ENCODE measurements at regions not wholly inside any gene's neighbourhood (a gene's known extent, or its start where the extent isn't known, plus 50 kb on each side); places are given as distances from the start of the nearest gene placed in this dataset.

DNA sequence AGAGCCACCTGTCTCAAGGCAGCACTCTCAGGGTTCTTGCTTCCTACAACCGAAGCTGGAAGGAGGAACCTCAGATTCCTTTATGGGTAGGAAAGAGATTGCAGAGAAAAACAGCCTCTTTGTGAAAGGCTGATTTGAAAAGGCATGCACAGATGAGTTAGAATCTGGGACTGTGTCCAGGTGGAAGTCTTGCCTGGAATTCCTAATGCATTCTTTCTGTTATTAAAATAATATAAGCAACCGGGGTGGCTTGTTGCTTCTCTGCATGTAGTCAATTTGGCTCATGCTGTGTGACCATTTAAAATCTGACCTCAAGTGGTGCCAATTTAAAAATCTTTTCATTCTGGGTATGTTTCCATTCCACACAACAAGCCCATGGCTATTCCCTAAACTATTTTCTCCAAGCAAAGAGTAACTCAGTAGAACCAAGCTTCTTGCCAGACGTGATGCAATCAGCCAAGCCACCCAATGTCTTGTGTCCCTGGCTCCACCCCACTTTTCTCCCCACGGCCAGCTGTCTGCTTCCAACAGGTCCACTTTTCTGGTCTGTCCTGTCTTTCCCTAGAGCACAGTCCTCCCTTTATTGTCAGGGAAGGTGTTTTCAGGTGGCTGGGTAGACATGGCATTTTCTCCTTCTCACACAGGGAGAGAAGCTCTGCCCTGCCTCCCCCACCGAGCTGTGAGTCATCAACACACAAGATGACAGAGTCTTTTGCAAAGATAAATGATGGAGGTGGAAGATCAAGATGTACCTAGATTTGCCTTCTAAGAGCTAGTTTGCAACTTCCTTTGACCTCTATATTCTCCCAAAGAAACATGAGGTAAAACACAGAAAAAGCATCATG is 394.3 kb downstream of the FOXO1 start:
- no peak for DNase-seq

DNA sequence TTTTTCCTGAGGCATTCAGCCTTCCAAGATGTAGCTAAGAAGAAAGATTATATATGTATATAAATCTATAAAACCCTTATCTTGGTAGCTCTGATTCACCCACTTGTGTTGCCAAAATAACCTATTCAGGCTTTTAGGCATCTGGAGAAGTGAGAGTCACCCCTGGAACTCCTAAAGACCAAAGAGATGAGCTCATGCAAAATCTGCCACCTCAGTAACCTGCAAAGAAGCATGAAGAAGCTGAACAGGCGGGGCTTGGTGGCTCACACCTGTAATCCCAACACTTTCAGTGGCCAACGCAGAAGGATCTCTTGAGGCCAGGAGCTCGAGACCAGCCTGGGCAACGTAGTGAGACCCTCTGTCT is 393.7 kb downstream of the FOXO1 start:
- DNase-seq = no peak

DNA sequence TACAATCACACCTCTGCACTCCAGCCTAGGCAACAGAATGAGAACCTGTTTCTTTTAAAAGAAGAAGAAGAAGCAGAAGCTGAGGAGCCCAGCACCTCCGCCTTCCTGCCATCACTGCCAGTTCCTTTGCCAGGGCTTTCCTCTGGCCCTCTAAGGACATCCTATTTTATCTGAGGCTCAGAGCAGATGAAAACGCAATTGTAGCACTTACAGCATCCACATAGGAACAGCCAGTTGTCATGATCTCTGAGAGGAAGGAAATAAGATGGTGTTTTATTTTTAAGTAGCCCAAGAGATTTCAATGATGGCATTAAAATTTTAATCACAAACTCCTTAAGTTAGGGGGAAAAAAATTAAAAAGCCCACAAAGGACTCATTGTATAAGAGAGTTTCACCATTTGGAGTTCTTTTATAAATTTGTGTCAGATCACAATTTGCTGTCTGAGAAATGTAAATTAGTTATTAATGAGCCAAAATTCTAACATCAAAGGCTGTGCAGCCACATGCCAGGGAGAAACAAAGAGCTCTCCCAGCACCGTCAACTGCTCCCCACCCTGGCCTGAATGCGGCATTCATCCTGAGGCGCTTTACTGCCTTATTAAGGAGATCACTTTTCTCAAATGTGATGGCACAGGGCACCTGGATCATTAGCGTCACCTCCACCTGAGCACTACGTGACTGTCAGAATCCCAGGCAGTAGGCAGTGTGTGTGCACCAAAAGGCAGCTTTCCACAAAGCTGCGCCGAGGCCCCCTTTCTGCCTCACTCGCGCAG is 393.0 kb downstream of the FOXO1 start:
- DNase-seq = no peak

DNA sequence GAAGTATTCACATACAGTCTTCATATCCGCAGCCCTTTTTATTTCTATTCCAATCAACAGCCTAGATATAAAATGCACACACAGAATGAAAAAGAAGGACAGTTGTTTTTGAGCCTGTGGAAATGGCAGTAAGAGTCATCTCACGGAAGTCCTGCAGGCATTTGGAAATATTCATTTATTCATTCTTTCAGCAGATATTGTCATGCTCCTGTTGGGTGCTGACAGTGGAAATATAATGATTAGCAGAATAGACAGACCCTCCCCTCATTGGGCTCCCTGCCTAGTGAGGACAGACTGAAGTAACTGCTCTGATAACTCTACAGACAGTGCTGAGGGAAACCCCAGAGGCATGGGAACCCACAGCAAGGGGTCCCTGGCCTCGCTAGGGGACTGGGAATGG is 392.3 kb downstream of the FOXO1 start:
- no peak for DNase-seq

DNA sequence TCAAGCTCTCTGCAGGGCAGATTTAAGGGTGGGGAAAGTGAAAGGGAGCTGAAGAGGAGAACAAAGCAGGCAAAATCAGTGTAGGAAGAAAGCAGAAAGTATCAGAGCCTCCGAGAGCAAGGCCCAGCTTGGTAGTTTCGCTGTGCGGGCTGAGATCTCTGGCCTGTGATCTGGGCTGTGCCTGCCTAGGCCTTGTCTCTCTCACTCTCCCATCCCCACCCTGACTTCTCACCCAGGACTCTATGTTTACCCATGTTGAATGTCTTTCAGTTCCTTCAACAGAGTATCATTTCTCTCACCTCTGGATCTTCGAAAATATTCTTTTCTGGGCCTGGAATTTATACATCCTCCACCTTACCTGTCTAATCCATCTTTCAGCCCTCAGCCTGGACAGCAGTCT is 391.3 kb downstream of the FOXO1 start:
- no peak for DNase-seq

DNA sequence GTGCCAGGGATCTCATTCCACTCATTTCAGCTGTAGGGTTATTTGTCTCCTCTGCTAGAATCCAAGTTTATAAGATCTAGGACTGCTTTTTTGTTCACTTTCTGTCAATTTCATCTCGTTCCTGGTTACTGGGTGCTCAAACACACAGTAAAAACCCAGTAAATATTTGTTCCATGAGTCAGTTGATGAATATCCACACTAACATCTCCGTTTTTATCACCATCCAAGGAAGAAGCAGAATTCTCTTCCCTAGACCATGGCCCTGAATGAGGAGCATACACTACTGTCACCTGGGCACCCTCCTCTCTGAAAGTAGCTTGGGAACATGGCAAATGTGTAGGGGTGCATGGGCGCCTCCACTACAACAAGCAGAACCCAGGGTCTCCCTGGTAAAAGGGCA is 390.8 kb downstream of the FOXO1 start:
- DNase-seq = no peak

DNA sequence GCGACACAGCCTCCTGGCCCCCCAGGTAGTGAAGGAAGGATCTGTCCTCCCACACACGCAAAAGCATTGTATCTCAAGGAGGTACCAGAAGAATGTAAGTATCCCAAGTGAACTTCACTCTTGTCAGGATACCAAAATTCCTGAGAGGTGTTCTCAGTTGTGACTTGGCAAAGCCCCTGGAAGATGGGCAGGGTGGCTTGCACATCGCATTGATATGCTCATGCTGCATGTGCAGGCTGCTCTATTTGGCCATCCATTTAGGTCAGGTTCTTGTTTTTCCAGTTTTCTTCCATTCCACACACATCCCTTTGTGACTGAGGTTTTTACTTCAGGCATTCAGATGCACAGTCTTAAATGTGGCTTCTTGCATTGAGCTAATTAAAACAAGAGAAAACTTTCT is 382.8 kb downstream of the FOXO1 start:
- DNase-seq = no peak

DNA sequence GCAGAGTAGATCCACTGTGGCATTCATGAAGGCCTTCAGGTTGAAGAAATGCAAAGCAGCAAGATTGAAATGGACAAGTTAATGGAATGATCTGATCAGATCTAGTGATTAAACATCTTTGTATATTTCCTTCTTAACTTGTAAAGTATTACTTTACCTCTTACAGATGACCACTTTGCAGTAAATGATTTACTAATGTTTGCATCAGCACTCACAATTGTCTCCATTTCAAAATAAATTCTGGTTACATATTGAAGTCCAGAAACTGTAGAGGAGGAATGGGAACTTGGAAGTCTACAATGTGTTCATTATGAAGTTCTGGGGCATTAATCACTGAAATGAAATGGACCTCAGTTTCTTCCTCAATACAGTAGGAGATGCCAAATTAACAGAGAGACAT is 380.8 kb downstream of the FOXO1 start:
- no peak for DNase-seq

DNA sequence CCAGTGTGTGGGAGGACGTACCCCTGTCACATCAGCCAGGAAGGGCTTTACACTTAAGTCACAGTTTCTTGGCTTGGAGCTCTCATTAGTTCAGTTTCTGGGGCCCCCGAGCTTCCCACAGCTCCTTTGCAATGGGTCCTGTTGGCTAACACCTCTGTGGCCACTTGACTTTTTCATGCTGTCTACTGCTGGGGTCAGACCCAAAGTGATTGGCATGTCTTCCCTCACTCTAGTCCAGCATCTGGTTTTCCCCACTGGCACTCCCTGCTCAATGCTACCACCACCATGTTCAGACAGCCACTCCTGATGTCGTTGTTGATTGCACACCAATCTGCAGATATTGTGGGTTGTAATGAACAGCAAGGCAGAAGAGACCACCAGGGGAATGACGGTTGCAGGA is 379.0 kb downstream of the FOXO1 start:
- DNase-seq = no peak

DNA sequence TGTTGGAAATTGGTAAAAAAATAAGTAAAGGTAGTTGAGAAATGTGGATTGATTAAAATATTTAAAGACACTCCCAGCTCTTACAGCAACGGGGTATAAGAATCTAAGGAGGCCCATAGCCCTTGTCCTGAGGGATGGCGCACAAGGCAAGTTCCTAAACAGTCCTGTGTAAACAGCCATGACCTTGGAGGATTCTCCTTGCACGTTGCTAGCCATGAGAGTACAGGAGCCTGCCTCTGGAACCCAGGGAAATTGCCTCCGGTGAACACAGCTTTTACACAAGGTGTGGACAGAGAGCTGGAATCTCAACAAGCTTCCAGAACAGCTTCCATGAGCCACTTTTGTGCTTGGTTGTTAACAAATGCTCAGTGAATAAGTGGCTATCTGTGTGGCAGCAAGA is 378.2 kb downstream of the FOXO1 start:
- DNase-seq = no peak

DNA sequence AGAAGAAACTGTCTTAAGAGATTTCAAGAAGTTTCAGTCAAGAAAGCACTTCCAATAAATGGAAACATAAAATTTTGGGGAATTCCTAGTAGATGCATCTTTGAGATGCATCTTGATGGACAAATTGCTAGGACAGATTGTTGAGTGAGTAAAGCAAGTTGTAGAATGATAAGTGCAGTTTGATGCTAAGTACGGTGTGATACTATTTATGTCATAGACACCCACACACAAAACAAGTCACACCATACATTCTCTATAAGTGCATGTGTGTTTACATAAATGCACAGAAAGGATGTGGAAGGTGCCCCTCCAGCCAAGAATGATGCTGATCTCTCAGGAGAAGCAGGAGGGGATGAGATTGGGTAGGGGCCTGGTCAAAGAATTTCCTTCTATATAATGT is 375.7 kb downstream of the FOXO1 start:
- DNase-seq = no peak

DNA sequence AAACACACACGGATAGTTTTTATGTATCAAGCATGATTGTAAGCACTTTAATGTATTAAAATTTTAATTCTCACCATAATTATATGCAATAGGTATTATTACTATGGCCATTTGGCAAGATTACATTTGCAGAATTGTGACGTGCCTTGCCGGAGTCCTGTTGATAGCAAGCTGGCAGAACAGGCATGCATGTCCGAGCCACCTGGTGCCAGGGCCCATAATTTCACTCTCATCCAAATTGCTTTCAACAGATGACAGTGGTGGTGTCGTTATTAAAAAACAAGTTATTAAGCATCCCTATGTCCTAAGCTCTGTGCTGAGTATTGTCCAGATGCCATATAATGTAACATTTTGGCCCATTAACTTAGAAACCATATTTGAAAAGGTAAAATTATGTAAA is 374.3 kb downstream of the FOXO1 start:
- DNase-seq = no peak

DNA sequence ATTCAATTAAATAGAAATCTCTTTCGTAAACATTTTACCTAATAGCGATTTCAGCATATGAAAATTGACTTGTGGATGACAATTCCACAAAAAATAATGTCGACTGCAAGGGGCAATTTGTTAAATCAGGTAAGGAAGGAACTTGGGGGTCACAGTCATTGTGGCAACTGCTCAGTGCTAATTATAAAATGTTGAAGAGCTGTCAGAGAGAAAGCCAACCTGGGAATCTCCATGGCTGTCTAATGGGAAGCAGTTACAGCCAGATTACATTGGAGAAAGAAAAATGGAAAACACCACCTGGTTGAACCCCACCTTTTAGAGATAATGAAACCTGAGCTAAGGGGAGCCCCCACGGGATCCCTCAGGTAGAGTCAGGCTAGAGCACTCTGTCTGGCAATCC is 373.9 kb downstream of the FOXO1 start:
- no peak for DNase-seq

DNA sequence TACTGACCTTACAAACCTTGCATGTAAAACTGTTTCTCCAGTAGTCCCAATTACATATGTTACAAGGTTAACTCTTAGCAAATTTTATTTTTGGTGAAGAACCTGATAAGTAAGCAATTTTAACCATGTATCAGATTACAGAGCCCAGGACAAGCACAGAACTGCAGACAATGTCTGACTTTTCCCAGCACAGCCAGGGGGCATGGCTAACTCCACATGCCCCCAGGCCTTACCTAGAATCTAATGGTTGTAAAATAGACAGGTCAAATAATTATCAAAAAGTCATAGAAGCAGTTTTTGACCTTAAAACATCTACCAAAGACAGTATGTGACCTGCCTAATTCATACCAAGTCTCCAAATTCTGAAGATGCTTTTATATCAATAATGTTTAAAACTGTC is 364.1 kb downstream of the FOXO1 start:
- no peak for DNase-seq

DNA sequence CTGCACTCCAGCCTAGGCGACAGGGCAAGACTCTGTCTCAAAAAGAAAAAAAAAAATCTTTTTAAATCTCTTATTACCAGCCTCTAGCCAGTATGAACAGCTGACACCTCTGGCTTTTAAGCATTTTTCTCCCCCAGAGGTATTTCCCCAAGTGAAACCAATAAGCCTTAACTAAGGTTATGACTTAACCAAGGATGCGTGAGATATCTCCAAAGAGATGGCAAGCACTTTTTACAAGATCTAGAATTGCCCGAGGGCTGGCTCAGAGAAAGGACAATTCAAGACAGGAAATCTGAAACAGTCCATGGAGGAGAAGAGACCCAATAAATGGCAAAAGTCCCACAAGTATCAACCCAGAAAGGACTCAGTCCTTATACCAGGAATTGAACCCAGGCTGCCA is 362.1 kb downstream of the FOXO1 start:
- DNase-seq = no peak

DNA sequence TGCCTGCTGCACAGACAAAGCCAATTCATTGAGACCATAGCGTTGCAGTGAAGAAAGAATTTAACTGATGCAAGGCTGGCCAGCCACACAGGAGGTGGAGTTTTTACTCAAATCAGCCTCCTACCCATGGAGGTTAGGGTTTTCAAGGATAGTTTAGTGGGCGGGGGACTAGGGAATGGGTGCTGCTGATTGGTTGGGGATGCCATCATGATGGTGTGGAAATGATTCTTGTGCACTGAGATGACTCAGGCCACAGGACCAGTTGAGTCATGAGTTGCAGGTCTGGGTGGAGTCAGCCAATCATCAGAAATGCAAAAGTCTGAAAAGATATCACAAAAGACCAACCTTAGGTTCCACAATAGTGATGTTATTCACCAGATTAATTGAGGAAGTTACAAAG is 359.6 kb downstream of the FOXO1 start:
- no peak for DNase-seq

DNA sequence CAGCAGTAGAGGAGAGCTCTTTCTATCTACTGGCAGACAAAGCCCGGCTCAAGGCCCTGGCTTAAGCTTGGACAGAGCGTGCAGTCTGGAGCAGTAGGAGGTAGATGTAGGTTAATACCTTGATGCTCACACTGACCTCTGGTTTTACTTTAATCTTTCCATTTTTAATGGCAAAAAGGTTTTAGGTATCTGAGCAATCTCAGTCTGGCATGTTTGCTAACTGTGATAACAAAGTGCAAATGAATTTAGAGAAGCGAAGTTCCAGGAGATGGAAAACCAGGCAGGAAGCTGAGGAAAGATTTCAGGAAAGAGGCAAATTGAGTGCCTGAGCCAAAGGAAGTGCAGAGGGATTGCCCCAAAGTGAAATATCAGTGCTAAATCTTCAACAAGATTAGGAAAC is 356.6 kb downstream of the FOXO1 start:
- no peak for DNase-seq

DNA sequence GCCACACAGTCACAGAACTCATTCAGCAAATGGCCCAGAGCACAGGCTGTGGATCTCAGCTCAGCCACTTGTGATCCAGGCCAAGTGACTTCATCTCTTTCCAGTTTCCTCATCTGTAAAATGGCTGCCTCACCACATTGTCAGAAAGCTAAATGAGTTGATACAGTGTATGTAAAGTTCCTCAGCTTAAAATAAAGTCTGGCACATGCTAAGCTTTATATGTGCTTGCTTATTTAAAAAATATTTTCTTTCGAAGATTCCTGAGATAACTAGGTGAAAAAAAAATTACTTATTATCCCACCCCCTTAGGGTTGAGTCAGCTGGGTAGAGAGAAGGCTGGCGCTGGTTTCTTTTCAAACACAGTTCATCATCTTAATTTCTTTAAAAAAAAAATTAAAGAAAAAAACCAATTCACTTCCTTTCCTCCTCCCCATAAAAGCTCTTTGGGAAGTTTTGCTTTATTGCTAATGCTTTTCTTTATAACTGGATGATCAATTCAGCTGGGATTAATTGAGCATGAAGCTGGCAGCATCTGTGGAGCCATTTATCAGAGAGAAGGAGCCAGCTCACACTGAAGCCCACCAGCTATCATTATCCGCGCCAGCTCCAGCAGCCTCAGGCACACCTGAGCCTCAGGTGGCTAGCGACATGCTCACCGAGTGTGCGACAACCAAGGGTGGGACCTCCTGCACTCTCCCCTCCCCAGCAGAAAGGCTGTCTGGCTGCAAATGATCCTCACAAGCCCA is 354.9 kb downstream of the FOXO1 start:
- no peak for DNase-seq

DNA sequence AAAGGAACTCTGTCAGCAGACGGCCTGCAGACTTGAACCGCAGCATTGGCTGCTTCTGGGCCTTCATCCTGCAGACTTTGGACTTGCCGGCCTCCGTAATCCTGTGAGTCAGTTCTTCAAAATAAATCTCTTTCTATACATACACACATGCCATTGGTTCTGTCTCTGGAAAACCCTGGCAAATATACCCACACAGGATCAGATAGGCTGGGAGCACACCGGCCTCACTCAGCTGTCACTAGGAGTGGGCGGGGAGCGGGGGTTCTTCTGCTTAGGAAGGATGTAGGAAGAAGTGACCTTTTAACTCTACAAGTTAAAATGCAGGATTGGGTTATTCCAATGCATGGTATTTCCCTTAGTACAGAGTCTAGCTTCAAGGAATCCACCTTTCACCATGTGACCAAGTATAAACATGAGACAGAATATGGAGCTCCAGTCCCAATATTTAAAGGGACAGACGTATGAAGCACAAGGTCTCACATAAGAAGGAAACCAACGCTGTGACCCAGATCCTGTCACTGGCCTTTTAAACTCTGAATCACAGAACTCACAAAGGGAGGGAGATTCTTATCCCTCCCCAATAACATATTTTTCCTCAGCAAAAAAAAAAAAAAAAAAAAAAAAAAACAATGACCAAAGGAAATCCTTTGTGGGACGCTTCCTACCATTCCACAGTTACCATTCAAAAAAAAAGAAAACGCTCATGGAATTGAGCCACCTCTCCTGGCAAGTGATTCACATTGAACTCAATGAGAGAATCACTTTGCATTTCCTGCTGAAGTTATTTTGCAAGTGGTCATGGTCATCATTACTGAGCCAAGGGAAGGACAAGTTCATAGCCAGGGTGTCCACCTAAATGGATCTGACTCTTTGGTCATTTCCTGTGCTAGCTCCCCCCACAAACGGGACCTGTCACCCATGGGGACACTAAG is 352.9 kb downstream of the FOXO1 start:
- DNase-seq = no peak

DNA sequence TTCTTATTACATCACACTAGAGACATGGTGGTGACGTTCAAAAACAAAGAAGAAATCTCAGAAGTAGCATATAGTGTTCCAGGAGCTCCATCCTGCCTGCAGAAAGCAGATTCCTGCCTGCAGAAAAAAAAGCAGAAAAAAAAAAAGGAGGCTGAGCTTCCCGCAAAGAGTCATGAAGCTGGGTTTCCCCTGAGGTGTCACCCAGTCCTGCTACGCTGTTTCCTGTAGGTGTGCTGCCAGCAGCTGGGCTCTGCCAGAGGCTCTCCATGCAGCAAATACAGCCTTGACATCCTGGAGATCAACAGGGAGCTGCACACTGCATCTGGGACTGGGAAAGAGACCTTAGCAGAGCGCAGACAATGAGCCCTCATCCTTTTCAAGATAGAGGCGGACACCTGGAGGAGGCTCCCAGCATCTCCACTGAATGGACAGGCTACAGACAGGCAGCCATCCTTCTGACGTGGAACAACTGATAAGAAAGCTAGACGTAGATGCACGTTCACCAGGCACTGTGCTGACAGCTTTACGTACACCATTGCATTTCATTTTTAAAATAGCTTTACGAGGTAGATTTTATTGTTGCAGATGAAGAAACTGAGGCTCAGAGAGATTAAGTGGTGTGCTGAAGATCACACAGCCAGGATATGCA is 350.9 kb downstream of the FOXO1 start:
- no peak for DNase-seq

DNA sequence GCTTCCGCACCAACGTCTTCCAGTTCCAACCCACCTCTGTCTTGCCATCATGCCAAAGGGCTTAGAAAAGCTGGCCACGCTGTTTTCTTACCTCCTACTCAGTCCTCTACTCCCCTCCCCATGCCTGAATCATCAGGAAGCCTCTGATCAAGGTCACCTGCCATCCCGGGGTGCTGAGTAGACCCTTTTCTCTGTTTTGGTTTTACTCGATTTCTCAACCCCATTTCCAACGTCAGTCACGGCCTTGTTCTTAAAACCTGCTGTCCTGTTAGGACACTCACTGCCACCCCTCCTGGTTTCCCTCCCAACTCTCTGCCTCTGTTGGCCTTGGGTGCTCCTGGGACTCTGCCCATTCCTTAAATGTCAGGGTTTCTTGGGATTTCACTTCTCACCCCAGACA is 350.1 kb downstream of the FOXO1 start:
- no peak for DNase-seq

DNA sequence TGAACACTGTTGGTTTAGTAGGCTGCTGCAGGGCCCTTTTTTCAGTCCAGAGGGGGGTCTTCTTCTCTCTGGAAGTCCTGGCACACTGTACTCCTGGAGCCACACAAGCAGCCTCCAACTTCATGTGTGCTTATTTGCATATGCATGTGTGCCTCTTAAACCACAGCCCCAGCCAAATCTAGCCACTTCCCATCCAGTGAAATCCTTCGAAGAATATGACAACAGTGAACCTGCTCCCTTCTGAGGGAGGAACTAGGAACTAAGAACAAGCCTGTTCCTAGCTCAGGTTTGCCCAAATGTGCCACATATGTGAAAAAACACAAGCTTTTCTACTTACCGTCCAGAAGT is 348.5 kb downstream of the FOXO1 start:
- no peak for DNase-seq
